PC-3 (cell line): ENCODE measurements at regions not wholly inside any gene's neighbourhood (a gene's known extent, or its start where the extent isn't known, plus 50 kb on each side); places are given as distances from the start of the nearest gene placed in this dataset.

Experiments
- ATAC-seq: fragments of 200-7000 bp; cut with Tn5 transposase; 2 replicates; pipeline ENCODE4 v1.9.1; 2020; ENCODE audit warnings: mild to moderate bottlenecking, moderate library complexity
- BruUV-seq: library from RNA; stranded (reverse); fragments of 400-500 nt; replicated peaks from 2 replicates; lab custom pipeline; 2021; lab: Mats Ljungman, UMichigan
- CTCF ChIA-PET: fragments of 300-600 bp; sonication (Branson Sonifier 250); formaldehyde crosslinking; loops from one replicate; lab custom pipeline; 2022; ENCODE audit warnings: antibody characterized with exemption; lab: Charles Lee
- POLR2A ChIA-PET: fragments of 300-600 bp; sonication (Branson Sonifier 250); formaldehyde crosslinking; loops from one replicate; lab custom pipeline; 2022; ENCODE audit warnings: antibody characterized with exemption; ENCODE audit not compliant: unreplicated experiment; lab: Charles Lee
- DNase-seq: peaks from one replicate; pipeline ENCODE4 v3.0.0-alpha.2; 2015
- H2AFZ ChIP-seq: fragments of 300-600 bp; sonication (generic); 2 replicates; pipeline ENCODE4 v1.6.0; 2016; ENCODE audit warnings: antibody characterized with exemption, low read length
- H3F3A ChIP-seq: fragments of 300-600 bp; sonication (generic); one replicate; pipeline ENCODE4 v1.6.0; 2017; ENCODE audit warnings: antibody characterized with exemption, low read length, control low read depth, mild to moderate bottlenecking; ENCODE audit not compliant: unreplicated experiment
- H3K27ac ChIP-seq: fragments of 300-600 bp; sonication (generic); 2 replicates; pipeline ENCODE4 v1.5.1; 2016; ENCODE audit warnings: mild to moderate bottlenecking, low read length
- H3K27me3 ChIP-seq: fragments of 300-600 bp; sonication (generic); 2 replicates; pipeline ENCODE4 v1.6.1; 2016; ENCODE audit warnings: low read length, mixed read lengths
- H3K36me3 ChIP-seq: fragments of 300-600 bp; sonication (generic); 2 replicates; pipeline ENCODE4 v1.6.1; 2016; ENCODE audit warnings: low read depth, mixed run types, low read length, mixed read lengths
- H3K4me1 ChIP-seq: fragments of 300-600 bp; sonication (generic); 2 replicates; pipeline ENCODE4 v1.5.1; 2016; ENCODE audit warnings: low read length; ENCODE audit not compliant: insufficient read depth
- H3K4me2 ChIP-seq: fragments of 300-600 bp; sonication (generic); 2 replicates; pipeline ENCODE4 v1.6.0; 2016; ENCODE audit warnings: low read length
- H3K4me3 ChIP-seq: fragments of 300-600 bp; sonication (generic); 2 replicates; pipeline ENCODE4 v1.5.1; 2016; ENCODE audit warnings: mild to moderate bottlenecking, low read length, mixed read lengths
- H3K79me2 ChIP-seq: fragments of 300-600 bp; sonication (generic); 2 replicates; pipeline ENCODE4 v1.6.1; 2017; ENCODE audit warnings: low read length, mixed read lengths
- H3K9ac ChIP-seq: fragments of 300-600 bp; sonication (generic); 2 replicates; pipeline ENCODE4 v1.6.0; 2016; ENCODE audit warnings: mild to moderate bottlenecking, low read length
- H3K9me2 ChIP-seq: fragments of 300-600 bp; sonication (generic); replicated peaks from 2 replicates; pipeline ENCODE4 v1.6.1; 2016; ENCODE audit warnings: mixed run types, low read length, mixed read lengths
- H3K9me3 ChIP-seq: fragments of 300-600 bp; sonication (generic); 2 replicates; pipeline ENCODE4 v1.6.1; 2016; ENCODE audit warnings: low read length, mixed read lengths
- H4K20me1 ChIP-seq: fragments of 300-600 bp; sonication (generic); 2 replicates; pipeline ENCODE4 v1.6.1; 2016; ENCODE audit warnings: low read length, mixed read lengths
- CTCF ChIP-seq: fragments of 300-600 bp; sonication (generic); conservative IDR thresholded peaks from 2 replicates; pipeline ENCODE4 v1.5.1; 2017; ENCODE audit warnings: antibody characterized with exemption, low read depth, mild to moderate bottlenecking, low read length
- EZH2 ChIP-seq: fragments of 300-600 bp; sonication (generic); IDR thresholded peaks from one replicate; pipeline ENCODE4 v1.6.1; 2017; ENCODE audit warnings: antibody characterized with exemption, mild to moderate bottlenecking, low read length; ENCODE audit not compliant: unreplicated experiment
- EZH2phosphoT487 ChIP-seq: fragments of 300-600 bp; sonication (generic); IDR thresholded peaks from 2 replicates; pipeline ENCODE4 v1.6.1; 2018; ENCODE audit warnings: mild to moderate bottlenecking, antibody characterized with exemption, low read length, borderline replicate concordance
- intact Hi-C: fragments of 100-400 bp; cut with micrococcal nuclease; formaldehyde crosslinking; loops from 2 replicates; pipeline ENCODE4 v1.9.0; 2023

GRCh38 chr3:153572165-153572564, 410.1 kb downstream of the RAP2B start:
- Histone ChIP-seq H3K9me2 (no peaks in the 10 kb centered on the region), H3K79me2 (no peaks in the 10 kb centered on the region), H2AFZ (no peak overlapping the region), H3K4me2 (no peak overlapping the region), H3K4me3 (no peak overlapping the region), H3K9ac (no peak overlapping the region), H3K4me1 (no peaks in the 10 kb centered on the region), H3K9me3 (no peaks in the 10 kb centered on the region), H3F3A (no peaks in the 10 kb centered on the region), H3K27me3 (no peaks in the 10 kb centered on the region), H3K27ac (no peak overlapping the region), H3K36me3 (no peaks in the 10 kb centered on the region), H4K20me1 (no peaks in the 10 kb centered on the region)
- ATAC-seq (no peak), DNase-seq (no peak)
- TF ChIP-seq CTCF (no peak), EZH2phosphoT487 (no peak), EZH2 (no peak)
- POLR2A ChIA-PET: no interaction called here
- intact Hi-C loops: no loop called here
- CTCF ChIA-PET: no interaction called here
- BruUV-seq: no TSS peak

- Histone ChIP-seq H3K4me3 (no peak overlapping the region), H4K20me1 (no peaks in the 10 kb centered on the region), H3K4me1 (no peaks in the 10 kb centered on the region), H3K4me2 (no peak overlapping the region), H3K36me3 (no peaks in the 10 kb centered on the region), H3K9ac (no peak overlapping the region), H3K9me2 (no peaks in the 10 kb centered on the region), H3F3A (no peaks in the 10 kb centered on the region), H3K9me3 (no peaks in the 10 kb centered on the region), H3K27ac (no peak overlapping the region), H2AFZ (no peak overlapping the region), H3K27me3 (no peaks in the 10 kb centered on the region), H3K79me2 (no peaks in the 10 kb centered on the region)
- ATAC-seq: no peak
- no TSS peak for BruUV-seq
- intact Hi-C loops: no loop called here
- ChIA-PET CTCF (no interaction called here), POLR2A (no interaction called here)
- TF ChIP-seq EZH2phosphoT487 (no peak), EZH2 (no peak), CTCF (no peak)
- DNase-seq: no peak
Observed at GRCh38 chr3:153572654-153573053, 410.6 kb downstream of the RAP2B start.

- H3K79me2 ChIP-seq: no peaks in the 10 kb centered on the region
- DNase-seq (no peak), ATAC-seq (no peak)
- no TSS peak for BruUV-seq
- CTCF ChIA-PET: no interaction called here
- H2AFZ ChIP-seq: no peak overlapping the region
- no peaks in the 10 kb centered on the region for H3K4me1 ChIP-seq
- H3K27me3 ChIP-seq: no peaks in the 10 kb centered on the region
- intact Hi-C loops: no loop called here
- H3K9me3 ChIP-seq: no peaks in the 10 kb centered on the region
- H4K20me1 ChIP-seq: no peaks in the 10 kb centered on the region
- no peak overlapping the region for H3K9ac ChIP-seq
- POLR2A ChIA-PET: no interaction called here
- H3K4me2 ChIP-seq: no peak overlapping the region
- H3K9me2 ChIP-seq: no peaks in the 10 kb centered on the region
- H3K4me3 ChIP-seq: no peak overlapping the region
- H3F3A ChIP-seq: no peaks in the 10 kb centered on the region
- no peak for TF ChIP-seq CTCF
- TF ChIP-seq EZH2: no peak
- no peak for TF ChIP-seq EZH2phosphoT487
- no peak overlapping the region for H3K27ac ChIP-seq
- no peaks in the 10 kb centered on the region for H3K36me3 ChIP-seq
Observed at GRCh38 chr3:153573481-153573880, 411.5 kb downstream of the RAP2B start.
